NCI-H1105 (cell line): ENCODE measurements at regions not wholly inside any gene's neighbourhood (a gene's known extent, or its start where the extent isn't known, plus 50 kb on each side); places are given as distances from the start of the nearest gene placed in this dataset.

Source experiments
- DNase-seq: peaks from one replicate; lab custom pipeline; 2025; lab: John Stamatoyannopoulos, UW

DNA sequence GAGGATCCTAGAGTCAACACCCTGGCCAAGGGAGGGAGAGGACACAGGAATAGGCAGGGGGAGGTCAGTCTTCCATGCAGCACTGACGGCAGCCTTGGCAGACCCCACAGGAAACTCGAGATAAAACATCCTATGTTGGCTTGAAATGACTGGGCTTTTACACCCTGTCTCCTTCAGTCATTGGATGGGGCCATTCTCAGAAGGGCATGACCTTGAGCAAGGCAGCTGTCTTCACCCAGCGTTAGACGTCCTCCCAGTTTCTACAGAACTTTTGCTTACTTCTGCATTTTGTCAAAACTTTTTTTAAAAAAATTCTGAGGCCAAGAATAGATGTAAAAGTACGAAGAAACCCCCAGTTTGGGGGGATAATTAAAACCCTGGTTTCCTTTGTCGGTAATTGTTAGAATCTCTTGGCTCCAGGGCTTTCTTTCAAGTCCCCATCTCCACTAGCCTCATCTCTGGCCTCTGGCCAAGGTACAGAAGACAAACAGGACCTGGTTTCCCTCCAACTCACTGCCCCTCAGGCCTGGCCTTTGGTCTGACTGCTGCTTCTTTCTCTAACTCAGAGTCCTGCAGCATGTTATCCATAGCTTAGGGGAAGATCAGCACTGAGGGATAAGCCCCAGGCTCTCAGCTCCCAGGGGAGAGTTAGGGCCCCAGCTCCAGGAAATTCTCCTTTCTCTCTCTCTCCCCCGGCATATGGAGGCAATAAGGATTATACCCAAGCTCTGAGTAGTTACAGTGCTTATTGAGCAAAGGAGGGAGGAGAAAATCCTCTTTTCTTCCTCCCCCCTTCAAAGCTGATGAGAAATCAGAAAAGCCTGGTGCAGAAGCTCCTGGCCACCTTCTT is 51.6 kb upstream of the KCND3 start:
- DNase-seq: no peak

DNA sequence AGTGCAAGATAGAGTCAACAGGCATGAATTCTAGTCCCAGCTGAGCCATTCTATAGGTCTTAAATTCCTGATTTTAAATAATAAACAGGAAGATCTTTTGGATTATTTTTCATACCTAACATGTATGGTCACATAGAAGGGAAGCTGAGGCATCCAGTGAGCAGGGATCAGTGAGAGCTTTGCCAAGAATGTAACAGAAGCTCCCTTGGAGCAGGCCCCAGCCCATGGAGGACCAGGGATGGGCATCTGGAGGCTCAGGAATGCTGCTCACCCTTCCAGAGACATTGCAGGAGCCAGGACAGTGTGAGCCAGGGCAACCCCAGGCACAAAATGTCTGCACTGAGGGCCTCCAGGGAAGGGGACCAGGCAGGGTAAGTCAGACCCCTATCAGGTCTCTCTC is 54.4 kb upstream of the KCND3 start:
- no peak for DNase-seq

DNA sequence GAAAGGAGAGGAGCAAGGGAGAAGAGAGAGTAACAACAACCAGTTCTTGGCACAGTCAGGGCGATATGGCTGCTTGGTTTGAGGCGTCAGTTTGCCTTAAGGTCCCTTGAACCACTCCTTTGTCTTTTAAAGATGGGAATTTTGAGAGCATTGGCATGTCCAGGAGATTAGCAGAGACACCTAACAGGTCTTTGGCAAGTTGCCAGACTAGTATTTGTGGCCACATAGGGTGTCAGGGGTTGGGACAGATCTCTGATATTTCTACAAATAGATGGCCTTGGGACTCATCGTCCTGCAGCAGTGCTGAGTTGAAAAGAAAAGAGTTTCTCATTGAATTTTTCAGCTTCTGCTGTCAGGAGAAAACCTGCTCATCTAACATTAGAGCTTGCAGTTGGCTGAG is 55.3 kb upstream of the KCND3 start:
- DNase-seq: no peak

DNA sequence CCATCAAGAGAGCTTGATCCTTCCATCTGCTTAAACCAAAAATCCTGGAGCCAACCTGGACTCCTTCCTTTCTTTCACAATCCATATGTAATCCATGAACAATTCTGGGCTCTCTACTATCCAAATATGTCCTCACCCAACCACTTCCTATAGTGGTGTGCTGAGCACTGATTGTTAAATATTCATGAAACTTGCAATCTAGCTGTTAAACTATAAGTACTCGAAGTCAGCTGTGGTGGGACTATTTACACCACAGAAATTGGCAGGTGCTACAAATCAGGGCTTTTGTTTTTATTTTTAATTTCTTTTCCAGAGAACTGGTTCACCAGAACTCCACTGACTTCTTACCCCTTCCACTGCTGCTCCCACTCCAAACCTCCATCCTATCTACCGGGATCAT is 57.2 kb upstream of the KCND3 start:
- no peak for DNase-seq

DNA sequence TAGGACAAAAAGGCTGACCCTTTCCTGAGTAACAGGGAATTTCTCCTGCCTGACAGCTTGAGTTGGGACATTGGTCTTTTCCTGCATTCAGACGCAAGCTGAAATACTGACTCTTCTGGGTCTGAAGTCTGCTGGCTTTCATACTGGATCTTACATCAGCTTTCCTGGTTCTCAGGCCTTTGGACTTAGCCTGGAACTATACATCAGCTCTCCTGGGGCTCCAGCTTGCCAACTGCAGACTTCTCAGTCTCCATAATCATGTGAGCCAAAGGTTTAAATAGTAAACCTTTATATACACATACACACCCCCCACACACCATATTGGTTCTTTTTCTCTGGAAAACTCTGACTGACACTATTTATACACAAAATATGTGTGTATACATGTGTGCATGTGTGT is 59.0 kb upstream of the KCND3 start:
- no peak for DNase-seq

DNA sequence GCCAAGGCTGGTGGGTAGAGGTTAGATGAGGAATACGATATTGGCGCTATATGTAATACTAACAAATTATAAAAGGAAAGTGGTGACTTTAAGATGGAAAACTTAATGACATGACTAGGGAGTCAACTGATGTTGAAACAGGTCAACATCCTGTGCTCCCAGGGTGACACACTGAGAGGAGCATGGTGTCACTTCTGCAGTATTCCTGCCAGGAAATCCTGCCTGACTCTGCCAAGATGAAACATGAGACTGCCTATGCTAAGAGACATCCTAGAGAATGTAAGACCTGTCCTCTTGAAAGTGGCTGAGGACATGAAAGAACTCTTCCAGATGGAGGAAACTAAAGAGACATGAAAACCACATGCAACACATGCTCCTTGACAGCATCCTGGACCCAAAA is 65.0 kb upstream of the KCND3 start:
- no peak for DNase-seq

DNA sequence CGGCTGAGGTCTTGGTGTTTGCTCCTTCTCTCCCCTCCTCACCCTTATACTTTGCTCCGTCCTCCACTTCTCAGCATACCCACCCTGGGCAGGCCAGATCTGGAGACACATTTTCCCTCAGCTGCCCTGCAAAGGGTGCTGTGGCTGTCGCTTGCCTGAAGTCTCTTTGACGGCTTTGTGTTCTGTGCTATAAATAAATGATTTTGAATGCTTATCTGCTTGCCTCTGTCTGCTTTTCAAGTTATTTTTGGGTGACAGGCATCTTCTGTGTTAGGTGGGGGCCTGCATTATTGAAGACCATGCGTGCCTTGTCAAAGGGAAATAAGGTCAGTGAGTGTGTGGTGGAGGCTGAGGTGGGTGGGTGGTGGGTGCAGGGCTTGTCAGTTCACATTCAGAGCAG is 66.9 kb upstream of the KCND3 start:
- no peak for DNase-seq

DNA sequence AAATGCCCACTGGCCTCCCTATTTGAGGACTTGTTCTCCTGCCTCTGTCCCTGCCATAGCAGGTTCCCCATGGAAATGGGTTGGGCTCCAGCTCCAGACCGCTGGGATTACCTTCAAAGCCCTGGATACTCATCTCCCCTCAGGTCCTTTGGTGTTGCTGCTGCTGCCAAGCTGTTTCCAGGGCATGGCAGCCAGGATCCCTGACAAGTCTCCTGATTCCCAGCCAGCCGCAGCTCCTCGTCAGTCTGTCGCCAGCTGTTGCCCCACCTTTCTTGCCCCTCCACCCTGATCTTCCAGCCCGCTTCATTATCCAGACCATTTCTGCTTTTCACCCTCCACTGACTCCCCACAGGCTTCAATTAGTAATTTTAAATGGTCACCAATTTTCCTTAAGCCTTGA is 68.3 kb upstream of the KCND3 start:
- no peak for DNase-seq

DNA sequence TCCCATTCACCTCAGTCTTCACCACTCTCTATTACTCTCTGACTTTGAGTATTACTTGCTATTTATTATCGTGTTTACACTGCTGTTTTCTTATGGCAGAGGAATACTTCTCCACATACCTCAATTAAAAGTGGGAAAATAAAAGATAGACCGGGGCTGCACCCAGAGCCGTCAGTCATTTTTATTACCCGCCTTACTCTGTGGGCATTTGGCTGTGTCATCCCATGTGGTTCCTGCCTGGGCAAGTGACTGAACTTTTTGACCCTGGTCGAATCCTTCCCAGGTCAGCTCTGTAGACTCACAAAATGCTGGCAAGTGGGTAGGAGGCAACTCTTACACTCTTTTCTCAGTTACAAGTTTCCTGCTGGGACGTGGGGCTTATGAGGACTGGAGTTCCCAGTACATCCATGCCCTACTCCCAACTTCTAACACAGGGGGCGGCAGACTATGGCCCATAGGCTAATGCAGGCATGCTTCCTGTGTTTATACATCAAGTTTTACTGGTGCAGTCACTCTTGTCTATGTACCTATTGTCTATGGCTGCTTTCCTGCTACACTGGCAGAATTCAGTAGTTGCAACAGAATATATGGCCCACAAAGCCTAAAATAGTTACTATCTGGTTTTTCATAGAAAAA is 69.5 kb upstream of the KCND3 start:
- DNase-seq: no peak

DNA sequence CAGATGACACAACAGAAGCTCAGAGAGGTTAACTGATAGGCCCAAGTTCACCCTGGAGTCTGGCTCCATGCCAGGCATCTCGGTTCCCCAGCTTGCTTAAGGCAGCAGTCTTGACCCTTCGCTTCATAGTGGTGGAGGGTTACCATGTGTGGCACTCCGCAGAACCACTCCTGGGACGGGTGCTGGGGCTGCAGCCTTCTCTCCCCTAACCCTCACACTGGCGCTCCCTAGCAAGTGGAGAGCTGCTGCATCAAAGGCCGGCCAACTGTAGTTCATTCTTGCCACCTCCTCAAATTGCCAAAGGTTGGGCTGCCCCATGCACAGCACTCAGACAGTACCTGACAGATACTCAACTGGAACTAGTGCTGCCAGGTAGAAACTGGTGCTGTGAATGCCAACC is 70.2 kb upstream of the KCND3 start:
- DNase-seq: no peak

DNA sequence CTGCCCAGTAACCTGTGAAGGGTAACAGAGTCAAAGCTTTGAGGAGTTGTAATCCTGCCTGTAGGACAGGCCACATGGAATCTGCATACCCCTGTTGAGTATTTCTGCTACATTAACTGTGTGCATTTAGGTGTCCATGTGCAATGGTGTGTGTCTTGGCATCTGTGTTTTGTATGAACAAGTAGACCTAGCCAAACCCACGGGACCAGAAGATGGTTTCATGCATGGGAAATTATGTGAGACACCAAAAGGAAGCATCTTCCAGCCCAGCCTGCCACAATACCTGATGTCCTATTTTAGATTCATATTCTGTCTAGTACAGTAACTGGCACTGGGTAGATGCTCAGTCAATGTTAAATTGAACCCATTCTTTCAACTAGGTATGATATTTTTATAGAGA is 70.8 kb upstream of the KCND3 start:
- DNase-seq: no peak

DNA sequence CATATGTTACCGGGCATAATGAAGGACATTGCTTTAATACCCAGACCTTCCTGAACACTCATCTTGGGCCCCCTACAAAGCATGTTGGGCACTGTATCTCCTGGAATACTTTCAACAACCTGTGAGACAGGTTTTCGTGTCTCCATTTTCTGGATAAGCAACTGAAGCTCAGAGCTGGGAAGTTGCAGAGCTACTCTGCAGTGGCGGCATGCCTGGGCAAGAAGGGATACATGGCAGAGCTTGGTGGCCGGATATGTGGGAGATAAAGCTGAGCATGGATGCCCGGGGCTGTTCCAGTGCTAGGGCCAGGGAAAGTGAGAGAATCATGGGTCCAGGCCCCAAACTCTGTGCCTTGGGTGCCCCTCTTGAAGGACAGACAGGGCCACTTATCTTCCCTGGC is 71.6 kb upstream of the KCND3 start:
- no peak for DNase-seq

DNA sequence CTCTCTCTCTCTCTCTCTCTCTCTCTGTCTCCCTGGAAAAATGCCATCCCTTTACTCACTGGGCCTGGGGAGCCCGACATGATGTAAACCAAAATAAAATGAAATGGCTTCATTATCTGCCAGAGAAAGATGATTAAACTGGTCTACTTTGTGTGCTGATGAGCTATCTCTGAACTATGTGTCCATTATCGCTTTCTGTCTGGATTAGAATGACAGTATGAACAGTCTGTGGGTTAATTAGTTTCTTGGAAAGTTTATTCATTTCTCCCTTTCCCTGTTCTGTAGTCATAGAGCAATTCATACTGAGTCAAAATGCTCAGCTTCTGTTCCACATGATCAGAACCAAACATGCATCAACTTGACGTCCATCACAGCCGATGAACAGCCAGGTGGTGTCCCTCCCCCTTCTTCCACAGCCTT is 72.4 kb upstream of the KCND3 start:
- no peak for DNase-seq

DNA sequence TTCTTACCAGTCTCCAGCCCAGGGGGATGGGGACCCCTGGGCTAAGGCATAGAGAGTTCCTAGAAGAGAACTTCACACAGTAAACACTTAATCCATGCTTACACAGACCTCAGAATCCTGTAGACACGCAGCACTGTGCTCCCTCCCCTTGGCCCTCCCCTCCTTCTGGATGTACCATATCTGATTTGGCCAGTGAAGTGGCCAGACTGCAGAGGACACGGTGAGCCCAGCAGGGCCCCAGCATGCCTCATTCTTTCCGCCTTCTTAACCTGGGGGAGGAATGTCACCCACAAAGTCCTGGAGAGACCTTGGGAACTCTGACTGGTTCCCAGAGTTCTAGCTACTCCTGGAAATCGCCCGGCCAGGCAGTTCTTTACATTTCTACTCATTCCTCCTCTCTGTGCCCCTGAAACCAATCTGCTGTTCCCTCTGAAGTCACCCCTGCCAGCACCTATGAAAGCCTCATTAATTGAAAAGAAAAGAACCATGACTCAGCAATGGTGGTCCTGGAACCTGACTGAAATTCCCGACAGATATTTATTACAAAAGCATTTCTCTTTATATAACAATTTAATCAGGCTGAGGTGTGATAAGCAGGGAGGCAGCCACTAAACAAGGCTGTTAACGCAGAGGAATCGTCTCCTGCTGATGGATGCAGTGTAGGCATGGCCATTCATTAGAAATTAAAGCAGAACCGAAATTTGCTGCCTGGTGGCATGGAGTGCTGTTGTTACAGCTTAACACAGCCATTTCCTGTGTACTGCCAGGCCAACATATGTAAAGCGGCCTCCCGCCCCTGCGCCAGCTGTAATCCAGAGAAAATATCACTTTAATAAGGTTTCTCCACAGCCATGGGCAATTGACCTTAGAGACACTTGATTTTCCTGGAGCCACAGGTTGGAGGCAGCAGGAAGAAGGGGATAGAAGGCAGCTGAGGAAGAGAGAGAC is 74.6 kb upstream of the KCND3 start:
- DNase-seq: no peak

DNA sequence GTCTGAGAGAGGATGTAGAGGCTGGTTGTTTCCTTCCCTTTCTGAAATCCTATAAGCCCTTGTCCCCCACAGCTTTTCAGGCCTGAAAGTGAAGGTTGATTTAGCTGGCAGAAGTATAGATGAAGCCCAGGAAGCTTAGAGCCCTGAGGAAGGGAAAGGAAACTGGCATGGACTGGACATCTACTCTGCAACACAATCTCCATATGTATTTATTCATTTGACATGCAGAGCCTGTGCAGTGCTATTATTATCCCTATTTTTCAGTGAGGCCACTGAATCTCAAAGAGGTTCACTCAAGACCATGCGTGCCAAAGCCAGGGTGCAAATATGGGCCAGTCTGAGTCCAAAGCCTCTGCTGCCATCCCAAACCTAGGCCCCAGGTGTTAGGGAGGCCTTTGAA is 78.5 kb upstream of the KCND3 start:
- DNase-seq: no peak

DNA sequence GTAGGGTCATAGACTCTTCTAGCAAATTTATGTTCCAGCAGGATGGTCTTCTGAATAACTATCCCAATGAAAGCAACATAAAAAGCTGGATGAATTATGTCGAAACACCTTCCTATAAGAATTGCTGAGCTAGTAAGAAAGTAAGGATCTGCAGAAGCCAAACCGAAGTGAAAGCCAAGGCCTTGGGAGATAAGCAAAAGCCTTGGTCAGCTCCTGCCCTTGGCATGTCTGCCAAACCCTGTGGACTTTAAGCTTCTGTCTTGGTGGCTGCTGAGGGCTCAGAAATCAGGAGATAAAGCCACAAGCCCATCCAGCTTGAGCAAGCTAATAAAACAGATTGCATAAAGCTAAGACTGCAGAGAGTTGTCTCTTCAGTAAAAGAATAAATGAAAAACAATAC is 81.2 kb upstream of the KCND3 start:
- DNase-seq: no peak

DNA sequence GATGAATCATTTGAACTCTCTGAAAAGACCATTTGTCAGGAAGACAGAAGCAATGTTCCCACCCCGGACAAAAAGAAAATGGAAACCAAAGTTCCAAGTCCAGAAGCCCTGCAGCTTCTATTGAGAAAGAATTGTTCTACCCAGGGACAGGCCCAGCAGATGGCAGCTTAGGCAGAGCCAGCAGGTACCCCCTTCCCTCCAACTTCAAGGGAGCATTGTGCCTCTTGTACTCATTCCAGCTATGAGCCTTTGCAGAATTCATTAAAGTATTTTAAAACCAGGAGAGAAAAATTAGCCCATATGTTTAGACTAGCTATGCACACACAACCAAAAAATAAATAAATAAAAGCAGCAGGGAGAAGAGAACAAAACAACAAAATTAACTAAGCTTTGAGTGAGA is 85.2 kb upstream of the KCND3 start:
- DNase-seq: no peak

DNA sequence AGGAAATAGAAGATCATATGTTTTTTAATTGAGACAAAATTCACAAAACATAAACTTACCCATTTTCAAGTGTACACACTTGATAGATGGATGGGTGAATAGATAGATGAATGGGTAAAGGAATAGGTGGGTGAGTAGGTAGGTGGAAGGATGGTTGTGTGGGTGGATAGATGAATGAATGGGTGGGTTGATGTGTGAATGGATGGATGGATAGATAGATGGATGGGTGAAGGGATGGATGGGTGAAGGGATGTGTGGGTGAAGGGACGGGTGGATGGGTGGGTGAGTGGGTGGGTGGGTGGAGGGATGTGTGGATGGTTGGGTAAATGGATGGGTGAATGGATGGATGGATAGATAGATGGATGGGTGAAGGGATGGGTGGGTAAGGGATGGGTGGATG is 86.1 kb upstream of the KCND3 start:
- no peak for DNase-seq

DNA sequence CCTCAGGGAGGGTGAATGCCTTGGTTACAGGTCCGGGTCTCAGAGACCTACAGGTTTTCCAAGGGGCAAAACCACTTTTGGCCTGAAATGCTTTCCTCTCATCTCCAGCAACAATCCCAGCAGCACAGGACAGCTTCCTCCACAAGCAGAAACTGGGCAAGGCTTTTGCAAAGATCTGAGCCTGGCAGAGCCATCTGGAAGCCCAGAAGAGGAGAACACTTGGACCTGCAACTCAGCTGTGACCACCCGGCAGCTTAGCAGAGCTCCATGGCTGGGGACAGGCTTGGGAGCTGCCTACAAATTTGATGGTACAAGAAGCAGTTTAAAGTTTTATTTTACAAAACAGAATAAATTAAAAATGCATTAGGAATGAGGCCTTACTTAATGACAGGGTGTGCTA is 90.0 kb upstream of the KCND3 start:
- no peak for DNase-seq

DNA sequence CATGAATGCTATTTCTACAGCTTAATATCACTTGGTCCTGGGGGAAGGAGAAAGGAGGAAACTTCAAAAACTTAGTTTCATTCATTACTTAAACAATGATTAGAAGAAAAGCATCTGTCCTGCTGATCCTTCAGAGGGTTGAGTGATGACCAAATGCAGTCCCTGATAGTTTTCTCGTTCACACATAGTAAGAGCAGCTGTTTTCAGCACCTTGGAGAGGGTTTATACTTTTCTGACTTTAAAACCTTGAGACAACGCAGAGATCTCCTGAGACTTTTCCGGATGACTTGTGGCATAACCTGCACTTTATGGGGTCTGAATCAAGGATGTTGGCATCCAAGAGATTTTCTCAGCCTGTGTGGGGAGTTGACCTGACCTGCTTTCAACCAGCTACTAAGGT is 94.0 kb upstream of the KCND3 start:
- no peak for DNase-seq

DNA sequence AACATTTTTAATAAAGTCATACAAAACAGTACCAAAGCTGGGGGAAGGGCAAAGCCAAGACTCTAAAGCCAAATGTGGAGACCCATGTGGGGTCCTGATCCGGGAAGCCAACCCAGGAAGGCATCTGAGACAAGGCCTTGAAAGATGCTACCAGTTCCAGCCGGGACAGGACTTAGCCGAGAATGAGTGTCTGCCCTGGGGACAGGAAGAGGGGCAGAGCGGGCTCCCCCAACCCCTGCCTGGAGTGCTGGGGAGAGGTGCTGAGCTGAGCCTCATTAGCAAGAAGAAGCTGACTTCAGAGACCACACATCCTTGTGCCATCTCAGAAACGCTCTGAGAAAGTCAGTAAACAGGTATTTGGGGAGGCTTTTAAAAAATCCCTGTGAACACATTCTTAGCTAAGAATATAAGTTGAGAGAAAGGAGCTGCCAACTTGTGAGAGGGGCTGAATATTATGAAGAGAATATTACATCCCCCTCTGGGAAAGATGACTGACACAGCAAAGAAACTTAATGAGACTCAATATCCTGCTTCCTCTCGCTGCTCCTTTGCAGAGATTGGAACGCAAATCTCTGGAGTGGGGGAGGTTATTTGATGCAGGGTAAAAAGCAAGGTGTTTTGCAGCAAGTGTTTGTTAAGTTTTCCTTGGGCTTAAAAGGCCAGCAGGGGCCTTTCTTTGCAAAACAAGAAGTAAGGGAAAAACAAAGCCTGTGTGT is 103.3 kb upstream of the KCND3 start:
- no peak for DNase-seq

DNA sequence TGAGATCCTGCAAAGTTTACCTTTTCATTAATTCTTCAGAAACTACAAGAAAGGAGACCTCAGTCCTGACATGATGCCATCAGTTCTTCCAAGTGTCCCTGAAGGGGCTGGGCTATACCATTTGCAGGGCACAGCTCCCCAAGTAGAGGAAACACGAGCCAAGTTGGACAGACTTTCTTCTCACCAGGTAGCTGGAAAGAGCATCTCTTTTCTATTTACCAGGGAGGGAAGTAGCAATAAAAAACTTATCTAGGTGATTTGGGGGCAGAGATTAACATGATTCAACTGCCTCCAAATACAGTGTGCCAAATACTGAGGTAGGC is 103.9 kb upstream of the KCND3 start:
- DNase-seq: no peak
